BE2C (cell line): ENCODE measurements at regions not wholly inside any gene's neighbourhood (a gene's known extent, or its start where the extent isn't known, plus 50 kb on each side); places are given as distances from the start of the nearest gene placed in this dataset.

Source experiments
- DNase-seq: peaks from one replicate; pipeline ENCODE4 v3.0.0-alpha.2; 2020
- H3K27me3 ChIP-seq: fragments of 250-450 bp; sonication (Bioruptor Pico); 2 replicates; pipeline ENCODE4 v1.5.1; 2020; ENCODE audit warnings: mild to moderate bottlenecking
- H3K36me3 ChIP-seq: fragments of 250-450 bp; sonication (Bioruptor Pico); 2 replicates; pipeline ENCODE4 v1.5.1; 2020; ENCODE audit warnings: mild to moderate bottlenecking
- H3K4me1 ChIP-seq: fragments of 250-450 bp; sonication (Bioruptor Pico); 2 replicates; pipeline ENCODE4 v1.5.1; 2020
- H3K4me3 ChIP-seq: 2 replicates; pipeline ENCODE4 v1.5.1; 2011; ENCODE audit warnings: low read depth, low read length
- H3K9me3 ChIP-seq: fragments of 250-450 bp; sonication (Bioruptor Pico); 2 replicates; pipeline ENCODE4 v1.5.1; 2020
- CTCF ChIP-seq: IDR thresholded peaks from 2 replicates; pipeline ENCODE4 v1.5.1; 2012; ENCODE audit warnings: mild to moderate bottlenecking, low read depth, low read length

- H3K4me1 ChIP-seq = no peaks in the 10 kb centered on the region
- no peaks in the 10 kb centered on the region for H3K36me3 ChIP-seq
- H3K9me3 ChIP-seq = no peaks in the 10 kb centered on the region
- H3K27me3 ChIP-seq = no peaks in the 10 kb centered on the region
- DNase-seq = no peak
- TF ChIP-seq CTCF = no peak
- no peak overlapping the region for H3K4me3 ChIP-seq
Observed at GRCh38 chr15:46677491-46677890, 1039.8 kb upstream of the SEMA6D start.

GRCh38 chr15:46681901-46682300 is 1035.4 kb upstream of the SEMA6D start:
- no peaks in the 10 kb centered on the region for H3K4me1 ChIP-seq
- no peaks in the 10 kb centered on the region for H3K9me3 ChIP-seq
- no peaks in the 10 kb centered on the region for H3K36me3 ChIP-seq
- no peak for DNase-seq
- no peaks in the 10 kb centered on the region for H3K27me3 ChIP-seq
- TF ChIP-seq CTCF = no peak
- no peak overlapping the region for H3K4me3 ChIP-seq

GRCh38 chr15:46682969-46683791 is 1034.1 kb upstream of the SEMA6D start:
- Histone ChIP-seq H3K4me1 (no peaks in the 10 kb centered on the region), H3K36me3 (no peaks in the 10 kb centered on the region), H3K27me3 (no peaks in the 10 kb centered on the region), H3K4me3 (no peak overlapping the region), H3K9me3 (no peaks in the 10 kb centered on the region)
- DNase-seq = no peak
- no peak for TF ChIP-seq CTCF

GRCh38 chr15:46685096-46685495 is 1032.2 kb upstream of the SEMA6D start:
- no peak overlapping the region for H3K4me3 ChIP-seq
- no peak for TF ChIP-seq CTCF
- H3K9me3 ChIP-seq = no peaks in the 10 kb centered on the region
- no peaks in the 10 kb centered on the region for H3K36me3 ChIP-seq
- no peak for DNase-seq
- no peaks in the 10 kb centered on the region for H3K4me1 ChIP-seq
- H3K27me3 ChIP-seq = no peaks in the 10 kb centered on the region

GRCh38 chr15:46685681-46686080 is 1031.6 kb upstream of the SEMA6D start:
- Histone ChIP-seq H3K4me3 (no peak overlapping the region), H3K36me3 (no peaks in the 10 kb centered on the region), H3K9me3 (no peaks in the 10 kb centered on the region), H3K27me3 (no peaks in the 10 kb centered on the region), H3K4me1 (no peaks in the 10 kb centered on the region)
- DNase-seq = no peak
- no peak for TF ChIP-seq CTCF

- Histone ChIP-seq H3K4me3 (no peak overlapping the region), H3K36me3 (no peaks in the 10 kb centered on the region), H3K9me3 (no peaks in the 10 kb centered on the region), H3K4me1 (no peaks in the 10 kb centered on the region), H3K27me3 (no peaks in the 10 kb centered on the region)
- TF ChIP-seq CTCF = no peak
- DNase-seq = no peak
Observed at GRCh38 chr15:46696281-46696680, 1021.0 kb upstream of the SEMA6D start.
